ENCODE measurements at regions not wholly inside any gene's neighbourhood (a gene's known extent, or its start where the extent isn't known, plus 50 kb on each side); places are given as distances from the start of the nearest gene placed in this dataset.
"Not testable (repeated sequence)": the region's sequence is repeated elsewhere in the genome, so short reads cannot be mapped to it uniquely, and the experiment has no call there.

- H3K27ac ChIP-seq: no peak overlapping the region
- DNase-seq: no peak
- H3K4me1 ChIP-seq: no peaks in the 10 kb centered on the region
- no peaks in the 10 kb centered on the region for H3K27me3 ChIP-seq
- in situ Hi-C loops (cut with MboI; ENCODE audit: low sequenced_read_pairs in 4 of 4): loop anchor here in 2 of 4 donors (25.0 kb wide), 1 partner anchor 522 kb away; no protein-coding TSS in a partner anchor
- intact Hi-C loops (cut with DNase I; ENCODE audit: low total_unique reads): no loop called here
- TF ChIP-seq CTCF (IDR thresholded peaks at IDR 0.05 in 4 of 5, conservative IDR thresholded peaks at IDR 0.05 in 1 of 5): no peak
- H3K4me3 ChIP-seq: no peak overlapping the region
- ATAC-seq: no peak
- H3K36me3 ChIP-seq: no peaks in the 10 kb centered on the region
- no peaks in the 10 kb centered on the region for H3K9me3 ChIP-seq
Observed at GRCh38 chr7:91609525-91609924, 271.0 kb downstream of the MTERF1 start.

GRCh38 chr7:91614431-91614830 is 266.1 kb downstream of the MTERF1 start:
- H3K4me1 ChIP-seq: no peaks in the 10 kb centered on the region
- no peak overlapping the region for H3K4me3 ChIP-seq
- ATAC-seq (no peak), DNase-seq (no peak)
- no peaks in the 10 kb centered on the region for H3K9me3 ChIP-seq
- no peak for TF ChIP-seq CTCF (IDR thresholded peaks at IDR 0.05 in 4 of 5, conservative IDR thresholded peaks at IDR 0.05 in 1 of 5)
- TF ChIP-seq POLR2A (IDR thresholded peaks at IDR 0.05): no peak
- in situ Hi-C loops (cut with MboI; ENCODE audit: low sequenced_read_pairs in 4 of 4): loop anchor here in 2 of 4 donors (25.0 kb wide), 1 partner anchor 527 kb away; no protein-coding TSS in a partner anchor
- no peak overlapping the region for H3K27ac ChIP-seq
- H3K27me3 ChIP-seq: no peaks in the 10 kb centered on the region
- H3K36me3 ChIP-seq: no peaks in the 10 kb centered on the region
- intact Hi-C loops (cut with DNase I; ENCODE audit: low total_unique reads): no loop called here

- no peak for TF ChIP-seq POLR2A (IDR thresholded peaks at IDR 0.05)
- no peak for TF ChIP-seq CTCF (IDR thresholded peaks at IDR 0.05 in 4 of 5, conservative IDR thresholded peaks at IDR 0.05 in 1 of 5)
- H3K27me3 ChIP-seq: no peaks in the 10 kb centered on the region
- no peak overlapping the region for H3K27ac ChIP-seq
- DNase-seq: no peak
- H3K4me3 ChIP-seq: no peak overlapping the region
- H3K4me1 ChIP-seq: no peaks in the 10 kb centered on the region
- no peaks in the 10 kb centered on the region for H3K36me3 ChIP-seq
- in situ Hi-C loops (cut with MboI; ENCODE audit: low sequenced_read_pairs in 4 of 4) (loop anchor here in 2 of 4 donors (25.0 kb wide), 1 partner anchor 532 kb away; no protein-coding TSS in a partner anchor), intact Hi-C loops (cut with DNase I; ENCODE audit: low total_unique reads) (no loop called here)
- H3K9me3 ChIP-seq: no peaks in the 10 kb centered on the region
- no peak for ATAC-seq
Observed at GRCh38 chr7:91618776-91619765, 261.4 kb downstream of the MTERF1 start.

GRCh38 chr7:91620827-91621226 is 259.7 kb downstream of the MTERF1 start:
- Histone ChIP-seq H3K4me1 (no peaks in the 10 kb centered on the region), H3K4me3 (no peak overlapping the region), H3K36me3 (no peaks in the 10 kb centered on the region), H3K27me3 (no peaks in the 10 kb centered on the region), H3K9me3 (no peaks in the 10 kb centered on the region), H3K27ac (no peak overlapping the region)
- no peak for DNase-seq
- intact Hi-C loops (cut with DNase I; ENCODE audit: low total_unique reads): no loop called here
- no peak for ATAC-seq
- no peak for TF ChIP-seq CTCF (IDR thresholded peaks at IDR 0.05 in 4 of 5, conservative IDR thresholded peaks at IDR 0.05 in 1 of 5)
- TF ChIP-seq POLR2A (IDR thresholded peaks at IDR 0.05): no peak
- in situ Hi-C loops (cut with MboI; ENCODE audit: low sequenced_read_pairs in 4 of 4): loop anchor here in 2 of 4 donors (10.0 to 25.0 kb wide), 2 partner anchors 534 to 1166 kb away; no protein-coding TSS in a partner anchor

GRCh38 chr7:91627324-91627723 is 253.2 kb downstream of the MTERF1 start:
- H3K27ac ChIP-seq; H3K36me3 ChIP-seq; H3K27me3 ChIP-seq; H3K9me3 ChIP-seq; H3K4me3 ChIP-seq; DNase-seq; intact Hi-C loops (cut with DNase I; ENCODE audit: low total_unique reads); ATAC-seq; H3K4me1 ChIP-seq: not testable (repeated sequence)
- in situ Hi-C loops (cut with MboI; ENCODE audit: low sequenced_read_pairs in 4 of 4): loop anchor here in 1 of 4 donors (10.0 kb wide), 1 partner anchor 1173 kb away; no protein-coding TSS in a partner anchor
